Retinal pigment epithelial cell (primary cell): ENCODE measurements at regions not wholly inside any gene's neighbourhood (a gene's known extent, or its start where the extent isn't known, plus 50 kb on each side); places are given as distances from the start of the nearest gene placed in this dataset.
"Not testable (repeated sequence)": the region's sequence is repeated elsewhere in the genome, so short reads cannot be mapped to it uniquely, and the experiment has no call there.

Experiments used
- DNase-seq: peaks from one replicate; pipeline ENCODE4 v3.0.0-alpha.2; 2010; ENCODE audit warnings: low read depth
- H3K4me3 ChIP-seq: 2 replicates; pipeline ENCODE4 v1.5.1; 2011; ENCODE audit warnings: mild to moderate bottlenecking, low read length, control low read depth, moderate library complexity
- TF ChIP-seq, protein P1 (sequence below): conservative IDR thresholded peaks from 2 replicates; pipeline ENCODE4 v1.5.1; 2011; ENCODE audit warnings: low read depth, low read length, control low read depth, inconsistent platforms

DNA sequence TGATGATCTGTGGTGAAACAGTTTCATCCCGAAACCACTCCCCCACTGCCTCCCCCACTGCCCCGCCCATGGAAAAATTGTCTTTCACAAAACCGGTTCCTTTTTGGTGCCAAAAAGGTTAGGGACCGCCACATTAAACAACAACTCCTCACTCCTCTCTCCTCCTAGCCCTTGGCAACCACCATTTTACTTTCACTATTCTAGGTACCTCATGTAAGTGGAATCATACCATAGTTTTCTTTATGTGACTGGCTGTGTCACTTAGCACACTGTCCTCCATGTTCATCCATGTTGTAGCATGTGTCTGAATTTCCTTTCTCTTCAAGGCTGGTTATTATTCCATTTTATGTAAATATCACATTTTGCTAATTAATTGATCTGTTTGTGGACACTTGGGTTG lies 99.3 kb downstream of the UTRN start:
- TF ChIP-seq, protein P1, sequence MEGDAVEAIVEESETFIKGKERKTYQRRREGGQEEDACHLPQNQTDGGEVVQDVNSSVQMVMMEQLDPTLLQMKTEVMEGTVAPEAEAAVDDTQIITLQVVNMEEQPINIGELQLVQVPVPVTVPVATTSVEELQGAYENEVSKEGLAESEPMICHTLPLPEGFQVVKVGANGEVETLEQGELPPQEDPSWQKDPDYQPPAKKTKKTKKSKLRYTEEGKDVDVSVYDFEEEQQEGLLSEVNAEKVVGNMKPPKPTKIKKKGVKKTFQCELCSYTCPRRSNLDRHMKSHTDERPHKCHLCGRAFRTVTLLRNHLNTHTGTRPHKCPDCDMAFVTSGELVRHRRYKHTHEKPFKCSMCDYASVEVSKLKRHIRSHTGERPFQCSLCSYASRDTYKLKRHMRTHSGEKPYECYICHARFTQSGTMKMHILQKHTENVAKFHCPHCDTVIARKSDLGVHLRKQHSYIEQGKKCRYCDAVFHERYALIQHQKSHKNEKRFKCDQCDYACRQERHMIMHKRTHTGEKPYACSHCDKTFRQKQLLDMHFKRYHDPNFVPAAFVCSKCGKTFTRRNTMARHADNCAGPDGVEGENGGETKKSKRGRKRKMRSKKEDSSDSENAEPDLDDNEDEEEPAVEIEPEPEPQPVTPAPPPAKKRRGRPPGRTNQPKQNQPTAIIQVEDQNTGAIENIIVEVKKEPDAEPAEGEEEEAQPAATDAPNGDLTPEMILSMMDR: no peak
- no peak overlapping the region for H3K4me3 ChIP-seq
- DNase-seq: no peak

DNA sequence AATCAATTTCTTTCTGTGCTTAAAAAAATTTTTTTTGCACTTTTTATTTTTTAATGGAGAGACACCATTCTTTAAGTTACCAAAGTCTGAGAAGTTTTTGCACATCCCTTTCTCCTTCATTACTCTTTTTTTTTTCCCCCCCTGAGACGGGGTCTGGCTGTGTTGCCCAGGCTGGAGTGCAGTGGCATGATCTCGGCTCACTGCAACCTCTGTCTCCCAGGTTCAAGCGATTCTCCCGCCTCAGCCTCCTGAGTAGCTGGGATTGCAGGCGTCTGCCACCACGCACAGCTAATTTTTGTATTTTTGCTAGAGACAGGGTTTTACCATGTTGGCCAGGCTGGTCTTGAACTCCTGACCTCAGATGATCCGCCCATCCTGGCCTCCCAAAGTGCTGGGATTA lies 104.3 kb downstream of the UTRN start:
- not testable (repeated sequence) for DNase-seq

DNA sequence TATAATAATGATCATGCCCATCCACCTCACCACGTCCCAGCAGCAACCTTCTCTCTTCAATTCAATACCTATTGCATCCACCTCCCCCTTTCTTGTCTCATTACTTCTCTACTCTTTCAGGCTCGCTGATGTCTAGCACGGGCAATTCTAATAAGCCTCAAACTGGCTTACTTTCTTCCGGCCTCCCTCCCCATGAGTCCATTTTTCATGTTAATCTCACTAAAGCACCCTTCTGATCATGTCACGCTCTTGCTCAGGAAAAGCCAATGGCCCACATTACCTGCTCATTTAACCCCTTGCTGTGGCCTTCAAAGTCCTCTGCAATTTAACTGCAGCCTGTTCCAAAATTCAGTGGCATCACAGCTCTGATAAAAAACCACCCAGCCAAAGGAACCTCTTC lies 105.1 kb downstream of the UTRN start:
- H3K4me3 ChIP-seq: no peak overlapping the region
- no peak for DNase-seq
- TF ChIP-seq, protein P1: no peak

More for the DNA sequence above, 104.3 kb downstream of the UTRN start:
- not testable (repeated sequence) for H3K4me3 ChIP-seq

DNA sequence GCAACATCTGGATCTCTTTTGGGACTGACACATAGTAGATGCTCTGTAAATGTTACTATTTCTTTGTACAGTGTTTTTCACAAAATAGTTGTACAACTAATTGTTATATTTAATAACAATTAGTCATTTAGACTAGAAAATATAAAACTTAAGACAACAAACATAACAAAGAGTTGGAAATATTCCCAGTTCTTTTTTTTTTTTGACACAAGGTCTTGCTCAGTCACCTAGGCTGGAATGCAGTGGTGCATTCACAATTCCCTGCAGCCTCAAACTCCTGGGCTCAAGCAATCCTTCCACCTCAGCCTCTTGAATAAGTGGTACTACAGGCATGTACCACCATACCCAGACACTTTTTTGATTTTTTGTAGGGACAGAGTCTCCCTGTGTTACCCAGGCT lies 105.8 kb downstream of the UTRN start:
- no peak overlapping the region for H3K4me3 ChIP-seq
- TF ChIP-seq, protein P1: no peak
- no peak for DNase-seq

DNA sequence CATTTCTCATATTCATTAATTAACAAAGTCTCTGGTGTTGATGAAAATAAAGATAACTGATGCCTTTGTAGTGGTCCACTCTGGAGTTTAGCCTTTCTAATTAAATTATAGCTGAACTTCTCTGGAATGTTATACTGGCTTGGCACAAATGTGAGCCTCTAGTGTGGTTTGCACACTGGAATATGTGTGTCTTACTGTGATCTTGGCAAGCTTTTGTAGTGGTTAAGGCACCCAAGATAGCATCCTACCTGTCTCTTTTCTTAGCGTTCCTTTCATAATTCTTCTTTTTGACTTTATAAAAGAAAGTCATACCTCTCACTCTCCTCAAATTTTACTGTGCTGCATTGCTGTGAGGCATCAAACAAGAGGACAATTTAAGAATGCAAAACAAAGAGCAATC lies 107.4 kb downstream of the UTRN start:
- H3K4me3 ChIP-seq: no peak overlapping the region
- TF ChIP-seq, protein P1: no peak
- no peak for DNase-seq

DNA sequence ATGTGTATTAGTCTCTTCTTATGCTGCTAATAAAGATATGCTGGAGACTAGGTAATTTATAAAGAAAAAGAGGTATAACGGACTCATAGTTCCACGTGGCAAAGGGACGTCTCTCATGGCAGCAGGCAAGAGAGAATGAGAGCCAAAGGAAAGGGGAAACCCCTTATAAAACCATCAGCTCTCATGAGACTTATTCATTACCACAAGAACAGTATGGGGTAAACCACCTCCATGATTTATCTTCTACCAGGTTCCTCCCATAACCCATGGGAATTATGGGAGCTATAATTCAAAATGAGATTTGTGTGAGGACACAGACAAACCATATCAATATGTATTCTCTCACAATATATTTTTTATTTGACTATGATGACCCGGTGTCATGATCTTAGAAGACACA lies 109.1 kb downstream of the UTRN start:
- no peak overlapping the region for H3K4me3 ChIP-seq
- TF ChIP-seq, protein P1: no peak
- no peak for DNase-seq

DNA sequence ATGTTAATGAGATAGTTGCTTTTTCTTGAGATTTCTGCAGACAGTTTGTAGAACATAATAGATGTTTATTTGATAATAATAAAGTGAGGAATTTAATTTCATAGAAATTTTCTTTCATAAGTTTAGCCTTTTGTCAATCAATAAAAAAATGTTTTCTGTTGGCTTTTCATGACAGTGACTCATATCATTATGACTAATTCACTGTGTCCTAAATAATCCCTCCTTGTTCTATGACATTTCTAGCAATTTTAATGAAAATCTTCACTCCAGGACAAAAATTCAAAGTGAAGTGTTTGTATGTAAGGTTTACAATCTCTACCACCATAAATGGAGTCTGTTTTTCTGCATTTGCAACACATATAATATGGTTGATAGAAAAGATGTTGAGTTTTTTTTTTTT lies 109.9 kb downstream of the UTRN start:
- H3K4me3 ChIP-seq: no peak overlapping the region
- no peak for DNase-seq
- TF ChIP-seq, protein P1: no peak

DNA sequence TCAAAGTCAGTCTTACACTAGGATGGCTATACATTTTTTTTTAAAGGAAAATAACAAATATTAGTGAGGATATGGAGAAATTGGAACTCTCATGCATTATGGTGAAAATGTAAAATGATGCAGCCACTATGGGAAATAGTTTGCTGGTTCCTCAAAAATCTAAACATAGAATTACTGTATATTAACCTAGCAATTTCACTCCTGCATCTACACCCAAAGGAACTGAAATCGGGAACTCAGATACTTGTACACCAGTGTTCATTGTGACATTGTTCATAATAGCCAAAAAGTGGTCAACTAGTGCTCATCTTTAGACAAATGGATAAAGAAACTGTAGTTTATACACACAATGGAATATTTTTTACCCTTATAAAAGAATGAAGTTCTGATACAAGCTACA lies 110.7 kb downstream of the UTRN start:
- no peak for DNase-seq
- TF ChIP-seq, protein P1: no peak
- no peak overlapping the region for H3K4me3 ChIP-seq
